C4-2B (cell line): ENCODE measurements at regions not wholly inside any gene's neighbourhood (a gene's known extent, or its start where the extent isn't known, plus 50 kb on each side); places are given as distances from the start of the nearest gene placed in this dataset.
"Not testable (repeated sequence)": the region's sequence is repeated elsewhere in the genome, so short reads cannot be mapped to it uniquely, and the experiment has no call there.

Experiments
- H3K27ac ChIP-seq: fragments of 450-650 bp; 2 replicates; pipeline ENCODE4 v1.5.1; 2017
- CTCF ChIP-seq: fragments of 450-650 bp; conservative IDR thresholded peaks from 2 replicates; pipeline ENCODE4 v1.5.1; 2017; ENCODE audit warnings: mild to moderate bottlenecking
- ZFX ChIP-seq: fragments of 450-650 bp; IDR thresholded peaks from 2 replicates; pipeline ENCODE4 v1.6.1; 2017

GRCh38 chr2:80969900-80970299 is 665.3 kb upstream of the LRRTM1 start:
- no peak for TF ChIP-seq ZFX
- TF ChIP-seq CTCF: no peak
- H3K27ac ChIP-seq: no peak overlapping the region

DNA sequence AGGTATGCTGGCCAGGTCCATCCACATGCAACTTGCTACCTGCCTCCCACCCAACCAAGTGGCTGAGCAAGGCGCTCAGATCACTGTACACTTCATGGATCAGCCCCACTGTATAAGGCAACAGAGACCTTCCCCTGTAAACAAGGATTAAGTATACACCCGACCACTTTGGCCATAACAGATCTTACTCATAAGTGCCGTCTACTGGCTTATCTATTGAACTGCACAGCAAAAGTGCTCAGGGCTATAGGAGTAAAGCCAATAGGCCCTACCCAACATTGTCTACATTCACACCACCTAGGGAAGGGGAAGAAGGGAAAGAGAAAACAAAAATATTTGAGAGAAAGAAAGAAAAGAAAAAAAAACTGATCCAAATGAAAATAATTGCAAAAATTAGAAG is 663.9 kb upstream of the LRRTM1 start:
- no peak for TF ChIP-seq ZFX
- peak; percentile 30 for TF ChIP-seq CTCF
- no peak overlapping the region for H3K27ac ChIP-seq

DNA sequence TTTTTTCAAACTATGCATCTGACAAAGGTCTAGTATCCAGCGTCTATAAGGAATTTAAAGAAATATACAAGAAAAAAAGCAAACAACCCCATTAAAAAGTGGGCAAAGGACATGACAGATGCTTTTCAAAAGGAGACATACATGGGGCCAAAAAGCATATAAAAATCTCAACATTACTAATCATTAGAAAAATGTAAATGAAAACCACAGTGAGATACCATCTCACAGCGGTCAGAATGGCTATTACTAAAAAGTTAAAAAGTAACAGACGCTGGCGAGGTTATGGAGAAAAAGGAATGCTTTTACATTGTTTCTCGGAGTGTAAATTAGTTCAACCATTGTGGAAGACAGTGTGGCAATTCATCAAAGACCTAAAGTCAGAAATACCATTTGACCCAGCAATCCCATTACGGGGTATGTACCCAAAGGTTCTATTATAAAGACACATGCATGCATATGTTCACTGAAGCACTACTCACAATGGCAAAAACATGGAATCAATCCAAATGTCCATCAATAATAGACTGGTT is 643.1 kb upstream of the LRRTM1 start:
- no peak for TF ChIP-seq CTCF
- TF ChIP-seq ZFX: no peak
- no peak overlapping the region for H3K27ac ChIP-seq

DNA sequence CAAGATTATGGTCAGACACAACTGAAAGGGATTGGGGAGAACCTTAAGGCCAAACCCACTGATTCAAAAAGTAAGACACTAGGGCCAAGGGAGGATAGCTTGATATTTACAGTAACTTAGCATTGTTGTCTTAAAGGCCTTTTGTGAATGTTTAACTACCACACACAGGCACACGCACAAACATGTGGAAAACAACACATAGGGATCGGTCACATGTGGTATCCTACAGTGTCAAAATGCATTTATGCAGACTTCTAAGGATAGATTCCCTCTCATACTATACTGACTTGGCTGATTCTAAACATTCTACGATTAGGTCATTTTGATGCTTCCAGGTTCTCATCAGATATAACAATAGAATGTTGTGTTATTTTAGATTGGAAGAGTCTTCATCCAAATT is 638.9 kb upstream of the LRRTM1 start:
- no peak overlapping the region for H3K27ac ChIP-seq
- TF ChIP-seq CTCF: no peak

GRCh38 chr2:80942766-80943165 is 638.2 kb upstream of the LRRTM1 start:
- no peak overlapping the region for H3K27ac ChIP-seq
- TF ChIP-seq ZFX (no peak), CTCF (no peak)

DNA sequence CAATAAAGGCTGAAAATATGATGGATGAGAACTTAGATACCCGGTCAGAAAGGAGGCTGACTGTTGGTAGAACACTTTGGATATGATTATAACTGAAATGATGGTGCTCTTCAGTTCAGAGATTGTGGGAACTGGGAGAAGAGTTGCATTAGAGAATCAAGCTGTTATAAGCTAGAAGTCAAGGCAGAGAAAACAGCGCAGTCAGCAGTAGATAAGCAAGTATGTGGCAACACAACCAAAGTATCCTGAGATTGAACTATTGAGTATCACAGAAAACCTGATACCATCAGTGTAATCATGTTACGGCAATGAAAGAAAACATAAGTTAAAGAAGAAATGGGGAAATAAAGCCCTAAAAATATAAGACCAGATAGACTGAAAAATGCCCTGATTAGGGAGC is 633.9 kb upstream of the LRRTM1 start:
- no peak for TF ChIP-seq ZFX
- TF ChIP-seq CTCF: no peak
- H3K27ac ChIP-seq: no peak overlapping the region

- H3K27ac ChIP-seq: not testable (repeated sequence)
These were observed 627.3 kb upstream of the LRRTM1 start for GRCh38 chr2:80931820-80932219.

DNA sequence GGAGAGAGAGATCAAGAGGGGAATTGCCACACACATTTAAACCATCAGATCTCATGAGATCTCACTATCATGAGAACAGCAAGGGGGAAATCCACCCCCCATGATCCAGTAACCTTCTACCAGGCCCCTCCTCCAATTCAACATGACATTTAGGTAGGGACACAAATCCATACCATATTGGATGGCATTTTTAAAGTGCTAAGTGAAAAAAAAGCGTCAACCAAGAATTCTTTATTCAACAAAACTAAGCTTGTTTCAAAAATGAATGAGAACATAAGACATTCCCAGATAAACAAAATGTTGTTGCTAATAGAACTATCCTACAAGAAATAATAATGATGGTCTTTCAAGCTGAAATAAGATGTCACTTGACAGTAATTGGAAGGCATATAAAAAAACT is 626.2 kb upstream of the LRRTM1 start:
- no peak for TF ChIP-seq CTCF
- no peak for TF ChIP-seq ZFX
- H3K27ac ChIP-seq: no peak overlapping the region
